HG03575 (cell line): ENCODE measurements at regions not wholly inside any gene's neighbourhood (a gene's known extent, or its start where the extent isn't known, plus 50 kb on each side); places are given as distances from the start of the nearest gene placed in this dataset.

Source experiments
- ATAC-seq: cut with Tn5 transposase; IDR thresholded peaks from one replicate; pipeline ENCODE4 v1.9.1; 2021; ENCODE audit not compliant: unreplicated experiment, insufficient number of reproducible peaks, low FRiP score; ENCODE audit errors: extremely low read depth

GRCh38 chr1:164475834-164476233 is 83.2 kb upstream of the PBX1 start:
- no peak for ATAC-seq

- ATAC-seq, result no peak
Measured at GRCh38 chr1:164477343-164477742, 81.6 kb upstream of the PBX1 start.

- ATAC-seq, result no peak
Measured at GRCh38 chr1:164479242-164479641, 79.7 kb upstream of the PBX1 start.

GRCh38 chr1:164480285-164480907 is 78.6 kb upstream of the PBX1 start:
- ATAC-seq, result no peak

- no peak for ATAC-seq
Measured at GRCh38 chr1:164495905-164496304, 63.1 kb upstream of the PBX1 start.

- no peak for ATAC-seq
Measured at GRCh38 chr1:164498792-164499191, 60.2 kb upstream of the PBX1 start.

GRCh38 chr1:164504749-164505148 is 54.2 kb upstream of the PBX1 start:
- no peak for ATAC-seq
